ENCODE measurements at regions not wholly inside any gene's neighbourhood (a gene's known extent, or its start where the extent isn't known, plus 50 kb on each side); places are given as distances from the start of the nearest gene placed in this dataset.

DNA sequence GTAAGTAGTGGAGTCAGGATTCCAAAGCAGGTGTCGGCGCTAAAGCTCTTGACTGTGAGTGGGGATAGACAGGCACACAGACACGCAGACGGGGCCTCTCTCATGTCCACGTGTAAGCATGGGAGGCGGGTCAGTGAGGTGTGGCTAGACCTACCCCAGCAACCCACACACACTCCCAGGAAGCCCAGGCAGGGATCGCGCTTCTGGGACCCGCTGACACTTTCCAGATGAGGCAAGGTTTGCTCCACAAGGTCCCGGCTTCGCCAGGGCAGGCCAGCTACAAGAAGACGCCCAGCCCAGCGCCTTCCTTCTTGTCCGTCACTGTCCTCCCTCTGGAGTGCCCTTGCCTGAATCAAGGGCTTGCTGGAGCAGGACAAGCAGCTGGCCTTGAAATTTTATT, 213.8 kb upstream of the RPL38 start:
- TF ChIP-seq, protein P1, sequence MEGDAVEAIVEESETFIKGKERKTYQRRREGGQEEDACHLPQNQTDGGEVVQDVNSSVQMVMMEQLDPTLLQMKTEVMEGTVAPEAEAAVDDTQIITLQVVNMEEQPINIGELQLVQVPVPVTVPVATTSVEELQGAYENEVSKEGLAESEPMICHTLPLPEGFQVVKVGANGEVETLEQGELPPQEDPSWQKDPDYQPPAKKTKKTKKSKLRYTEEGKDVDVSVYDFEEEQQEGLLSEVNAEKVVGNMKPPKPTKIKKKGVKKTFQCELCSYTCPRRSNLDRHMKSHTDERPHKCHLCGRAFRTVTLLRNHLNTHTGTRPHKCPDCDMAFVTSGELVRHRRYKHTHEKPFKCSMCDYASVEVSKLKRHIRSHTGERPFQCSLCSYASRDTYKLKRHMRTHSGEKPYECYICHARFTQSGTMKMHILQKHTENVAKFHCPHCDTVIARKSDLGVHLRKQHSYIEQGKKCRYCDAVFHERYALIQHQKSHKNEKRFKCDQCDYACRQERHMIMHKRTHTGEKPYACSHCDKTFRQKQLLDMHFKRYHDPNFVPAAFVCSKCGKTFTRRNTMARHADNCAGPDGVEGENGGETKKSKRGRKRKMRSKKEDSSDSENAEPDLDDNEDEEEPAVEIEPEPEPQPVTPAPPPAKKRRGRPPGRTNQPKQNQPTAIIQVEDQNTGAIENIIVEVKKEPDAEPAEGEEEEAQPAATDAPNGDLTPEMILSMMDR (IDR thresholded peaks at IDR 0.05): no peak
- TF ChIP-seq, protein P2, sequence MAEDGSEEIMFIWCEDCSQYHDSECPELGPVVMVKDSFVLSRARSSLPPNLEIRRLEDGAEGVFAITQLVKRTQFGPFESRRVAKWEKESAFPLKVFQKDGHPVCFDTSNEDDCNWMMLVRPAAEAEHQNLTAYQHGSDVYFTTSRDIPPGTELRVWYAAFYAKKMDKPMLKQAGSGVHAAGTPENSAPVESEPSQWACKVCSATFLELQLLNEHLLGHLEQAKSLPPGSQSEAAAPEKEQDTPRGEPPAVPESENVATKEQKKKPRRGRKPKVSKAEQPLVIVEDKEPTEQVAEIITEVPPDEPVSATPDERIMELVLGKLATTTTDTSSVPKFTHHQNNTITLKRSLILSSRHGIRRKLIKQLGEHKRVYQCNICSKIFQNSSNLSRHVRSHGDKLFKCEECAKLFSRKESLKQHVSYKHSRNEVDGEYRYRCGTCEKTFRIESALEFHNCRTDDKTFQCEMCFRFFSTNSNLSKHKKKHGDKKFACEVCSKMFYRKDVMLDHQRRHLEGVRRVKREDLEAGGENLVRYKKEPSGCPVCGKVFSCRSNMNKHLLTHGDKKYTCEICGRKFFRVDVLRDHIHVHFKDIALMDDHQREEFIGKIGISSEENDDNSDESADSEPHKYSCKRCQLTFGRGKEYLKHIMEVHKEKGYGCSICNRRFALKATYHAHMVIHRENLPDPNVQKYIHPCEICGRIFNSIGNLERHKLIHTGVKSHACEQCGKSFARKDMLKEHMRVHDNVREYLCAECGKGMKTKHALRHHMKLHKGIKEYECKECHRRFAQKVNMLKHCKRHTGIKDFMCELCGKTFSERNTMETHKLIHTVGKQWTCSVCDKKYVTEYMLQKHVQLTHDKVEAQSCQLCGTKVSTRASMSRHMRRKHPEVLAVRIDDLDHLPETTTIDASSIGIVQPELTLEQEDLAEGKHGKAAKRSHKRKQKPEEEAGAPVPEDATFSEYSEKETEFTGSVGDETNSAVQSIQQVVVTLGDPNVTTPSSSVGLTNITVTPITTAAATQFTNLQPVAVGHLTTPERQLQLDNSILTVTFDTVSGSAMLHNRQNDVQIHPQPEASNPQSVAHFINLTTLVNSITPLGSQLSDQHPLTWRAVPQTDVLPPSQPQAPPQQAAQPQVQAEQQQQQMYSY (CRISPR knock-in tag; IDR thresholded peaks at IDR 0.05): no peak
- TF ChIP-seq, protein P3, sequence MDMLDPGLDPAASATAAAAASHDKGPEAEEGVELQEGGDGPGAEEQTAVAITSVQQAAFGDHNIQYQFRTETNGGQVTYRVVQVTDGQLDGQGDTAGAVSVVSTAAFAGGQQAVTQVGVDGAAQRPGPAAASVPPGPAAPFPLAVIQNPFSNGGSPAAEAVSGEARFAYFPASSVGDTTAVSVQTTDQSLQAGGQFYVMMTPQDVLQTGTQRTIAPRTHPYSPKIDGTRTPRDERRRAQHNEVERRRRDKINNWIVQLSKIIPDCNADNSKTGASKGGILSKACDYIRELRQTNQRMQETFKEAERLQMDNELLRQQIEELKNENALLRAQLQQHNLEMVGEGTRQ (CRISPR knock-in tag; IDR thresholded peaks at IDR 0.05): no peak
- TF ChIP-seq, protein P4, sequence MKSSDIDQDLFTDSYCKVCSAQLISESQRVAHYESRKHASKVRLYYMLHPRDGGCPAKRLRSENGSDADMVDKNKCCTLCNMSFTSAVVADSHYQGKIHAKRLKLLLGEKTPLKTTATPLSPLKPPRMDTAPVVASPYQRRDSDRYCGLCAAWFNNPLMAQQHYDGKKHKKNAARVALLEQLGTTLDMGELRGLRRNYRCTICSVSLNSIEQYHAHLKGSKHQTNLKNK (CRISPR knock-in tag; IDR thresholded peaks at IDR 0.05): no peak
- TF ChIP-seq E2F1 (CRISPR knock-in tag; IDR thresholded peaks at IDR 0.05): no peak
